WTC11 (cell line): ENCODE measurements at regions not wholly inside any gene's neighbourhood (a gene's known extent, or its start where the extent isn't known, plus 50 kb on each side); places are given as distances from the start of the nearest gene placed in this dataset.
A peak's percentile ranks its signal among the peaks of the same experiment; 100 is the strongest.

Source experiments
- ATAC-seq: fragments of 200-7000 bp; cut with Tn5 transposase; 2 replicates; pipeline ENCODE4 v1.10.0; 2021; ENCODE audit warnings: mild to moderate bottlenecking, moderate library complexity
- CTCF ChIA-PET: fragments of 300-600 bp; sonication (Branson Sonifier 250); formaldehyde crosslinking; loops from one replicate; lab custom pipeline; 2021; ENCODE audit warnings: antibody characterized with exemption; lab: Charles Lee
- POLR2A ChIA-PET: fragments of 350-600 bp; sonication (Branson Sonifier 250); formaldehyde crosslinking; loops from one replicate; lab custom pipeline; 2021; ENCODE audit warnings: antibody characterized with exemption; lab: Charles Lee
- DNase-seq: peaks from one replicate; pipeline ENCODE4 v3.0.0; 2021; ENCODE audit warnings: low spot score
- H3K27ac Mint-ChIP-seq: 2 replicates; pipeline ENCODE4 v1.8.0; 2021; ENCODE audit warnings: mixed read lengths
- H3K27me3 Mint-ChIP-seq: 2 replicates; pipeline ENCODE4 v1.8.0; 2021; ENCODE audit warnings: low read depth, mild to moderate bottlenecking, moderate library complexity, mixed read lengths
- H3K36me3 Mint-ChIP-seq: 2 replicates; pipeline ENCODE4 v1.8.0; 2021; ENCODE audit warnings: mixed read lengths
- H3K4me1 Mint-ChIP-seq: 2 replicates; pipeline ENCODE4 v1.8.0; 2022; ENCODE audit warnings: mixed read lengths
- H3K4me3 Mint-ChIP-seq: 2 replicates; pipeline ENCODE4 v1.8.0; 2021; ENCODE audit warnings: mild to moderate bottlenecking, moderate library complexity, mixed read lengths
- H3K9me3 Mint-ChIP-seq: 2 replicates; pipeline ENCODE4 v1.8.0; 2021; ENCODE audit warnings: mixed read lengths
- ATF1 ChIP-seq: sonication (generic); formaldehyde crosslinking; IDR thresholded peaks from 2 replicates; pipeline ENCODE4 v1.8.1; 2023; ENCODE audit warnings: mild to moderate bottlenecking, moderate library complexity, missing genetic modification reagents
- CDX4 ChIP-seq: fragments of 250-450 bp; sonication (Bioruptor Pico); IDR thresholded peaks from 2 replicates; pipeline ENCODE4 v1.9.0; 2021; ENCODE audit warnings: moderate library complexity, mild to moderate bottlenecking, inconsistent platforms, borderline replicate concordance
- FOXK1 ChIP-seq: sonication (generic); formaldehyde crosslinking; IDR thresholded peaks from 2 replicates; pipeline ENCODE4 v1.8.0; 2022; ENCODE audit warnings: mild to moderate bottlenecking, moderate library complexity, missing genetic modification reagents
- MAX ChIP-seq: sonication (generic); formaldehyde crosslinking; IDR thresholded peaks from 2 replicates; pipeline ENCODE4 v1.8.0; 2022; ENCODE audit warnings: mild to moderate bottlenecking, missing genetic modification reagents
- MXD4 ChIP-seq: fragments of 250-450 bp; sonication (Bioruptor Pico); IDR thresholded peaks from 2 replicates; pipeline ENCODE4 v1.8.0; 2021; ENCODE audit warnings: mild to moderate bottlenecking, moderate library complexity, borderline replicate concordance
- RELA ChIP-seq: sonication (generic); formaldehyde crosslinking; IDR thresholded peaks from 2 replicates; pipeline ENCODE4 v1.8.1; 2022; ENCODE audit warnings: missing genetic modification reagents, mild to moderate bottlenecking, borderline replicate concordance
- SMAD4 ChIP-seq: sonication (generic); formaldehyde crosslinking; IDR thresholded peaks from 2 replicates; pipeline ENCODE4 v1.8.0; 2022; ENCODE audit warnings: mild to moderate bottlenecking, missing genetic modification reagents
- TEAD4 ChIP-seq: sonication (generic); formaldehyde crosslinking; IDR thresholded peaks from 2 replicates; pipeline ENCODE4 v1.8.0; 2022; ENCODE audit warnings: mild to moderate bottlenecking, missing genetic modification reagents
- ZNF121 ChIP-seq: sonication (generic); formaldehyde crosslinking; IDR thresholded peaks from 2 replicates; pipeline ENCODE4 v1.8.0; 2023; ENCODE audit warnings: missing genetic modification reagents
- ZNF232 ChIP-seq: sonication (generic); formaldehyde crosslinking; IDR thresholded peaks from 2 replicates; pipeline ENCODE4 v1.8.0; 2022; ENCODE audit warnings: mild to moderate bottlenecking, missing genetic modification reagents
- ZNF263 ChIP-seq: sonication (generic); formaldehyde crosslinking; IDR thresholded peaks from 2 replicates; pipeline ENCODE4 v1.8.1; 2022; ENCODE audit warnings: low read depth, mild to moderate bottlenecking, moderate library complexity, missing genetic modification reagents
- ZNF317 ChIP-seq: sonication (generic); formaldehyde crosslinking; IDR thresholded peaks from 2 replicates; pipeline ENCODE4 v1.8.1; 2023; ENCODE audit warnings: low read depth, mild to moderate bottlenecking, moderate library complexity, missing genetic modification reagents, borderline replicate concordance
- ZNF425 ChIP-seq: fragments of 250-450 bp; sonication (Bioruptor Pico); conservative IDR thresholded peaks from 2 replicates; pipeline ENCODE4 v1.9.0; 2021; ENCODE audit warnings: mild to moderate bottlenecking
- ZNF512 ChIP-seq: sonication (generic); formaldehyde crosslinking; IDR thresholded peaks from 2 replicates; pipeline ENCODE4 v1.8.1; 2022; ENCODE audit warnings: missing genetic modification reagents, borderline replicate concordance
- TF ChIP-seq, protein P1 (sequence below): sonication (generic); formaldehyde crosslinking; conservative IDR thresholded peaks from 2 replicates; pipeline ENCODE4 v1.8.1; 2022; ENCODE audit warnings: mild to moderate bottlenecking, missing genetic modification reagents
- TF ChIP-seq, protein P2 (sequence below): fragments of 250-450 bp; sonication (Bioruptor Pico); IDR thresholded peaks from 2 replicates; pipeline ENCODE4 v1.9.0; 2021; ENCODE audit warnings: mild to moderate bottlenecking
- TF ChIP-seq, protein P3 (sequence below): sonication (generic); formaldehyde crosslinking; IDR thresholded peaks from 2 replicates; pipeline ENCODE4 v1.8.1; 2022; ENCODE audit warnings: low read depth, mild to moderate bottlenecking, moderate library complexity, missing genetic modification reagents, borderline replicate concordance
- TF ChIP-seq, protein P4 (sequence below): sonication (generic); formaldehyde crosslinking; IDR thresholded peaks from 2 replicates; pipeline ENCODE4 v1.8.0; 2023; ENCODE audit warnings: missing genetic modification reagents, mild to moderate bottlenecking, borderline replicate concordance

DNA sequence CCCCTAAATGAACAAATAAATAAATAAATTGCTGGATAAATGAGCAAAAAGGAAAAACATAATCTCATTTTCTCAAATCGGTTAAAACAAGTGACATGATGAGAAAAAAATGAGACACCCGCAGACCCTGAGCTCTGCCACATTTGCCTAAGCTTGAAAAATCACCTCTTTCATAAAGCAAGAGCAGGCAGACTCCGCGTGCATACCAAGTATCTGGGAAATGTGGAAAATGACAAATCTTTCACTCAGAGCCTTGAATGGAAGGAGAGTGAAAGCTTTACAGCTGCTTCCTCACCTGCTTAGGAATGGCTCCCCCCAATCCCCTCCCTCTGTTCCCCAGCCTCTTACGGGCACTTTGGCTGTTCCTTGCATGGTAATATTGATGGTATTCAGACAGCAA is 355.5 kb upstream of the SUCLG2 start (continued):
- TF ChIP-seq MAX (no peak), ATF1 (CRISPR knock-in tag) (no peak), ZNF263 (CRISPR knock-in tag) (no peak), CDX4 (CRISPR knock-in tag) (no peak), ZNF121 (CRISPR knock-in tag) (no peak), ZNF317 (CRISPR knock-in tag) (no peak), MXD4 (CRISPR knock-in tag) (no peak), ZNF232 (no peak), FOXK1 (no peak), SMAD4 (CRISPR knock-in tag) (no peak)
- TF ChIP-seq, protein P1, sequence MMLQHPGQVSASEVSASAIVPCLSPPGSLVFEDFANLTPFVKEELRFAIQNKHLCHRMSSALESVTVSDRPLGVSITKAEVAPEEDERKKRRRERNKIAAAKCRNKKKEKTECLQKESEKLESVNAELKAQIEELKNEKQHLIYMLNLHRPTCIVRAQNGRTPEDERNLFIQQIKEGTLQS (CRISPR knock-in tag) = no peak
- TF ChIP-seq, protein P2, sequence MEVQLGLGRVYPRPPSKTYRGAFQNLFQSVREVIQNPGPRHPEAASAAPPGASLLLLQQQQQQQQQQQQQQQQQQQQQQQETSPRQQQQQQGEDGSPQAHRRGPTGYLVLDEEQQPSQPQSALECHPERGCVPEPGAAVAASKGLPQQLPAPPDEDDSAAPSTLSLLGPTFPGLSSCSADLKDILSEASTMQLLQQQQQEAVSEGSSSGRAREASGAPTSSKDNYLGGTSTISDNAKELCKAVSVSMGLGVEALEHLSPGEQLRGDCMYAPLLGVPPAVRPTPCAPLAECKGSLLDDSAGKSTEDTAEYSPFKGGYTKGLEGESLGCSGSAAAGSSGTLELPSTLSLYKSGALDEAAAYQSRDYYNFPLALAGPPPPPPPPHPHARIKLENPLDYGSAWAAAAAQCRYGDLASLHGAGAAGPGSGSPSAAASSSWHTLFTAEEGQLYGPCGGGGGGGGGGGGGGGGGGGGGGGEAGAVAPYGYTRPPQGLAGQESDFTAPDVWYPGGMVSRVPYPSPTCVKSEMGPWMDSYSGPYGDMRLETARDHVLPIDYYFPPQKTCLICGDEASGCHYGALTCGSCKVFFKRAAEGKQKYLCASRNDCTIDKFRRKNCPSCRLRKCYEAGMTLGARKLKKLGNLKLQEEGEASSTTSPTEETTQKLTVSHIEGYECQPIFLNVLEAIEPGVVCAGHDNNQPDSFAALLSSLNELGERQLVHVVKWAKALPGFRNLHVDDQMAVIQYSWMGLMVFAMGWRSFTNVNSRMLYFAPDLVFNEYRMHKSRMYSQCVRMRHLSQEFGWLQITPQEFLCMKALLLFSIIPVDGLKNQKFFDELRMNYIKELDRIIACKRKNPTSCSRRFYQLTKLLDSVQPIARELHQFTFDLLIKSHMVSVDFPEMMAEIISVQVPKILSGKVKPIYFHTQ (CRISPR knock-in tag) = no peak
- TF ChIP-seq, protein P3, sequence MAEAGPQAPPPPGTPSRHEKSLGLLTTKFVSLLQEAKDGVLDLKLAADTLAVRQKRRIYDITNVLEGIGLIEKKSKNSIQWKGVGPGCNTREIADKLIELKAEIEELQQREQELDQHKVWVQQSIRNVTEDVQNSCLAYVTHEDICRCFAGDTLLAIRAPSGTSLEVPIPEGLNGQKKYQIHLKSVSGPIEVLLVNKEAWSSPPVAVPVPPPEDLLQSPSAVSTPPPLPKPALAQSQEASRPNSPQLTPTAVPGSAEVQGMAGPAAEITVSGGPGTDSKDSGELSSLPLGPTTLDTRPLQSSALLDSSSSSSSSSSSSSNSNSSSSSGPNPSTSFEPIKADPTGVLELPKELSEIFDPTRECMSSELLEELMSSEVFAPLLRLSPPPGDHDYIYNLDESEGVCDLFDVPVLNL (CRISPR knock-in tag) = no peak

DNA sequence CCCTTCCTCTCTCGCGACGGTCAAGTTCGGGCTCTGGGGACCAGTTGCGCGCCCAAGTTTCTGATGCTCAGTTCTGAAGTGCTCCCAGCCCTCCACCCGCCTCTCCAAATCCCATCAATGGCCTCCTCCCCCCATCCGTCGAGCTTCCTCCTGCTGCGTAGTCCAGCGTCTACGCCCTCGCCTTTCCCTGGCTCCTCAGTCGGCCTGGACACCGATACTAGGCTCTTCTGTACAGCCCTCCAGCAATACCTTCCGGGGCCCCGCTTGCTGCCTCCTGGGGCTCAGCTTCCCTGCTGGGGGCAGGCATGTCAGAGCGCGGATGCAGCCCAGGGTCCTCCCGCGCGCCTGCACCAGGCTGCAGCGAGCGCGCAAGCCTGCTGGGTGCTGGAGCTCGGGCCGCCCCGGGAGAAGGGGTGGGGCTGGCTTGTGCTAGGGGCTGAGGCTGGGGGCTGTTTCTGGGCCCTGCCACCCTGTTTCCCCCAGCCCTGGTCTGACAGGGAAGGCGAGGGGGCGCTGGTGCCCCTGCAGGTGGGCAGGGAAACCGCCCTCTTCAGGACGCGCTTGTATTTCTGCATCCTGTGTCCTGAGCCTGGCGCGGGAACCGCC is 353.3 kb upstream of the SUCLG2 start:
- POLR2A ChIA-PET = no interaction called here
- Mint-ChIP-seq H3K36me3 (no peaks in the 10 kb centered on the region), H3K27me3 (peaks cover 25% of the 10 kb centered on the region), H3K9me3 (no peaks in the 10 kb centered on the region), H3K27ac (no peak overlapping the region), H3K4me1 (peaks cover 34% of the 10 kb centered on the region), H3K4me3 (peak overlapping the region; percentile 75)
- CTCF ChIA-PET = interaction anchor here (0.5 to 2.0 kb wide), 14 partner anchors 9 to 925 kb away, joined by 3 to 10 read pairs (median 3); partner anchors contain the start of gene TAFA4
- peak; percentile 87 for ATAC-seq
- DNase-seq = peak; percentile 57
- TF ChIP-seq TEAD4 (CRISPR knock-in tag) (no peak), ZNF425 (no peak), ZNF512 (no peak), RELA (CRISPR knock-in tag) (peak; percentile 39; the same call in 1 of the 2 replicates)
- TF ChIP-seq, protein P4, sequence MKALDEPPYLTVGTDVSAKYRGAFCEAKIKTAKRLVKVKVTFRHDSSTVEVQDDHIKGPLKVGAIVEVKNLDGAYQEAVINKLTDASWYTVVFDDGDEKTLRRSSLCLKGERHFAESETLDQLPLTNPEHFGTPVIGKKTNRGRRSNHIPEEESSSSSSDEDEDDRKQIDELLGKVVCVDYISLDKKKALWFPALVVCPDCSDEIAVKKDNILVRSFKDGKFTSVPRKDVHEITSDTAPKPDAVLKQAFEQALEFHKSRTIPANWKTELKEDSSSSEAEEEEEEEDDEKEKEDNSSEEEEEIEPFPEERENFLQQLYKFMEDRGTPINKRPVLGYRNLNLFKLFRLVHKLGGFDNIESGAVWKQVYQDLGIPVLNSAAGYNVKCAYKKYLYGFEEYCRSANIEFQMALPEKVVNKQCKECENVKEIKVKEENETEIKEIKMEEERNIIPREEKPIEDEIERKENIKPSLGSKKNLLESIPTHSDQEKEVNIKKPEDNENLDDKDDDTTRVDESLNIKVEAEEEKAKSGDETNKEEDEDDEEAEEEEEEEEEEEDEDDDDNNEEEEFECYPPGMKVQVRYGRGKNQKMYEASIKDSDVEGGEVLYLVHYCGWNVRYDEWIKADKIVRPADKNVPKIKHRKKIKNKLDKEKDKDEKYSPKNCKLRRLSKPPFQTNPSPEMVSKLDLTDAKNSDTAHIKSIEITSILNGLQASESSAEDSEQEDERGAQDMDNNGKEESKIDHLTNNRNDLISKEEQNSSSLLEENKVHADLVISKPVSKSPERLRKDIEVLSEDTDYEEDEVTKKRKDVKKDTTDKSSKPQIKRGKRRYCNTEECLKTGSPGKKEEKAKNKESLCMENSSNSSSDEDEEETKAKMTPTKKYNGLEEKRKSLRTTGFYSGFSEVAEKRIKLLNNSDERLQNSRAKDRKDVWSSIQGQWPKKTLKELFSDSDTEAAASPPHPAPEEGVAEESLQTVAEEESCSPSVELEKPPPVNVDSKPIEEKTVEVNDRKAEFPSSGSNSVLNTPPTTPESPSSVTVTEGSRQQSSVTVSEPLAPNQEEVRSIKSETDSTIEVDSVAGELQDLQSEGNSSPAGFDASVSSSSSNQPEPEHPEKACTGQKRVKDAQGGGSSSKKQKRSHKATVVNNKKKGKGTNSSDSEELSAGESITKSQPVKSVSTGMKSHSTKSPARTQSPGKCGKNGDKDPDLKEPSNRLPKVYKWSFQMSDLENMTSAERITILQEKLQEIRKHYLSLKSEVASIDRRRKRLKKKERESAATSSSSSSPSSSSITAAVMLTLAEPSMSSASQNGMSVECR = no peak
